K562 (cell line): ENCODE measurements at regions not wholly inside any gene's neighbourhood (a gene's known extent, or its start where the extent isn't known, plus 50 kb on each side); places are given as distances from the start of the nearest gene placed in this dataset.

ENCODE experiments used
- ATAC-seq: fragments of 200-7000 bp; cut with Tn5 transposase; 3 replicates; pipeline ENCODE4 v1.9.1; 2020; ENCODE audit warnings: moderate library complexity
- BruUV-seq: library from RNA; stranded (reverse); fragments of 400-500 nt; replicated peaks from 2 replicates; lab custom pipeline; 2021; lab: Mats Ljungman, UMichigan
- CTCF ChIA-PET: fragments of 300-600 bp; formaldehyde crosslinking; extraction: SDS; loops from one replicate; lab custom pipeline; 2021; ENCODE audit warnings: low intra/inter-chr PET ratio; lab: Yijun Ruan, JAX
- POLR2A ChIA-PET: fragments of 300-600, 350-650 bp; sonication (Branson Sonifier 250); formaldehyde crosslinking; extraction: SDS; loops from one replicate; lab custom pipeline; 2021; ENCODE audit warnings: antibody characterized with exemption, inconsistent platforms; lab: Yijun Ruan, JAX
- DNase-seq, 4 experiments: peaks; one replicate each; pipeline versions ENCODE4 v3.0.0 to v3.0.0-alpha.2; 2011 to 2018; ENCODE audit warnings: low spot score in 3 of 4, mixed read lengths in 3 of 4; ENCODE audit errors: extremely low read depth in 1 of 4
- FAIRE-seq: peaks from 2 replicates; lab custom pipeline; 2011; peaks lifted over from hg19 to GRCh38; lab: Jason Lieb, UNC
- H2AFZ ChIP-seq: 2 replicates; pipeline ENCODE4 v1.6.0; 2011; ENCODE audit warnings: low read depth, low read length, control low read depth, inconsistent platforms
- H3K27ac ChIP-seq: fragments of 200-600 bp; 3 replicates; pipeline ENCODE4 v1.8.0; 2011; ENCODE audit warnings: low read depth, mild to moderate bottlenecking, control low read depth, inconsistent platforms, low read length, moderate library complexity, mixed read lengths; ENCODE audit errors: extremely low read depth
- H3K27me3 ChIP-seq, 2 experiments: fragments of 300-600 bp in 1 of 2; 2 replicates in 1 of 2; 3 replicates in 1 of 2; pipeline versions ENCODE4 v1.6.0 to v1.8.0; 2011; ENCODE audit warnings: inconsistent platforms in 2 of 2, low read length in 2 of 2, mild to moderate bottlenecking in 1 of 2, mixed read lengths in 1 of 2, moderate library complexity in 1 of 2; ENCODE audit not compliant: control insufficient read depth in 2 of 2, insufficient read depth in 2 of 2
- H3K36me3 ChIP-seq: fragments of 300-600 bp; 3 replicates; pipeline ENCODE4 v1.8.0; 2011; ENCODE audit warnings: mild to moderate bottlenecking, low read length, inconsistent platforms; ENCODE audit not compliant: control insufficient read depth, insufficient read depth
- H3K4me1 ChIP-seq, 2 experiments: fragments of 200-600 bp in 1 of 2; replicated peaks in 1 of 2; 2 replicates in 1 of 2; 3 replicates in 1 of 2; pipeline versions ENCODE4 v1.5.1 to v1.8.0; 2011; ENCODE audit warnings: inconsistent platforms in 2 of 2, low read length in 2 of 2, mild to moderate bottlenecking in 1 of 2, mixed read lengths in 1 of 2, moderate library complexity in 1 of 2; ENCODE audit not compliant: control insufficient read depth in 2 of 2, insufficient read depth in 2 of 2
- H3K4me2 ChIP-seq: 2 replicates; pipeline ENCODE4 v1.6.1; 2011; ENCODE audit warnings: low read length, control low read depth, inconsistent platforms, mixed read lengths; ENCODE audit not compliant: insufficient read depth
- H3K4me3 ChIP-seq: fragments of 200-600 bp; sonication (generic), shearing (Covaris generic); 2 replicates; pipeline ENCODE4 v1.5.1; 2016; ENCODE audit warnings: control low read depth, inconsistent platforms
- H3K79me2 ChIP-seq: fragments of 200-600 bp; 3 replicates; pipeline ENCODE4 v1.8.0; 2011; ENCODE audit warnings: low read length, inconsistent platforms; ENCODE audit not compliant: control insufficient read depth, insufficient read depth
- H3K9ac ChIP-seq, 2 experiments: 2 replicates each; pipeline versions ENCODE4 v1.6.0 to v1.6.1; 2011; ENCODE audit warnings: low read depth in 2 of 2, low read length in 2 of 2, control low read depth in 1 of 2, inconsistent platforms in 1 of 2, mild to moderate bottlenecking in 1 of 2, mixed read lengths in 1 of 2; ENCODE audit not compliant: insufficient read depth in 1 of 2
- H3K9me1 ChIP-seq: one replicate; pipeline ENCODE4 v1.6.0; 2011; ENCODE audit warnings: inconsistent platforms, mild to moderate bottlenecking, low read length, moderate library complexity; ENCODE audit not compliant: control insufficient read depth, insufficient read depth
- H3K9me3 ChIP-seq: replicated peaks from 2 replicates; pipeline ENCODE4 v1.5.1; 2011; ENCODE audit warnings: low read depth, low read length, inconsistent platforms; ENCODE audit not compliant: control insufficient read depth, insufficient read depth
- H4K20me1 ChIP-seq: replicated peaks from 2 replicates; pipeline ENCODE4 v1.6.1; 2011; ENCODE audit warnings: low read length, inconsistent platforms, mixed read lengths; ENCODE audit not compliant: control insufficient read depth, insufficient read depth
- ETS2 ChIP-seq: IDR thresholded peaks from 2 replicates; pipeline ENCODE4 v1.6.1; 2016; ENCODE audit warnings: borderline replicate concordance, missing genetic modification characterization, mild to moderate bottlenecking, moderate library complexity, missing compliant biosample characterization; ENCODE audit not compliant: poor library complexity, severe bottlenecking
- RUNX1 ChIP-seq: sonication (generic); IDR thresholded peaks from 2 replicates; pipeline ENCODE4 v1.6.1; 2016; ENCODE audit warnings: antibody characterized with exemption, low read depth
- ZNF395 ChIP-seq: fragments of 200-800 bp; sonication (Bioruptor generic); IDR thresholded peaks from 2 replicates; pipeline ENCODE4 v1.6.1; 2017; ENCODE audit warnings: missing genetic modification characterization, missing compliant biosample characterization
- WGBS: fragments of 100-300 bp; shearing (Covaris generic); methylation state at CpG from one replicate; pipeline ENCODE4 v1.1.6; 2016; ENCODE audit warnings: low coverage, mixed read lengths; ENCODE audit not compliant: insufficient coverage; ENCODE audit errors: missing lambda C conversion rate; 5-methylcytosine and 5-hydroxymethylcytosine counted together
- in situ Hi-C: fragments of 300-500 bp; cut with MboI; formaldehyde crosslinking; loops from 4 replicates; pipeline ENCODE4 v1.15.0; 2018; ENCODE audit warnings: inconsistent platforms, mixed read lengths
- intact Hi-C: fragments of 100-400 bp; cut with micrococcal nuclease; formaldehyde crosslinking; loops from 2 replicates; pipeline ENCODE4 v1.14.2; 2022

- TF ChIP-seq ETS2 (tag) (no peak), RUNX1 (no peak), ZNF395 (no peak)
- no peak for ATAC-seq
- DNase-seq: no peak
- FAIRE-seq: no peak
- Histone ChIP-seq H3K4me2 (no peak overlapping the region), H3K27ac (no peak overlapping the region), H3K9me1 (no peaks in the 10 kb centered on the region), H3K4me3 (no peak overlapping the region), H4K20me1 (no peaks in the 10 kb centered on the region), H3K9ac (no peak overlapping the region), H3K27me3 (no peaks in the 10 kb centered on the region; a peak in 1 of 5 replicates), H3K36me3 (no peaks in the 10 kb centered on the region), H3K9me3 (no peaks in the 10 kb centered on the region), H3K4me1 (no peaks in the 10 kb centered on the region; a peak in 1 of 5 replicates), H3K79me2 (no peaks in the 10 kb centered on the region), H2AFZ (no peak overlapping the region)
- intact Hi-C loops (loop anchor here (10.0 kb wide), 1 partner anchor 949 kb away; the partner anchor contains the start of gene PRIM2), in situ Hi-C loops (loop anchor here (25.0 kb wide), 2 partner anchors 496 to 946 kb away; partner anchors contain the start of gene PRIM2)
- WGBS: 0% methylated on average over 6 of the region's 6 CpGs
- CTCF ChIA-PET: no interaction called here
- no TSS peak for BruUV-seq
- POLR2A ChIA-PET: no interaction called here
Measured at GRCh38 chr6:56366141-56366852, 118.9 kb upstream of the COL21A1 start.
